Hepatocyte (in vitro differentiated cells): ENCODE measurements at regions not wholly inside any gene's neighbourhood (a gene's known extent, or its start where the extent isn't known, plus 50 kb on each side); places are given as distances from the start of the nearest gene placed in this dataset.

Source experiments
- DNase-seq: peaks from one replicate; pipeline ENCODE4 v3.0.0-alpha.2; 2016; ENCODE audit warnings: low spot score
- H2AFZ ChIP-seq: fragments of 200-600 bp; sonication (generic); 2 replicates; pipeline ENCODE4 v1.6.0; 2016; ENCODE audit warnings: antibody characterized with exemption, mild to moderate bottlenecking
- H3K27ac ChIP-seq: fragments of 200-600 bp; sonication (generic); 2 replicates; pipeline ENCODE4 v1.5.1; 2016; ENCODE audit warnings: mild to moderate bottlenecking
- H3K27me3 ChIP-seq: fragments of 200-600 bp; sonication (generic); 2 replicates; pipeline ENCODE4 v1.6.1; 2016
- H3K36me3 ChIP-seq: fragments of 200-600 bp; sonication (generic); replicated peaks from 2 replicates; pipeline ENCODE4 v1.5.1; 2016; ENCODE audit warnings: low read depth; ENCODE audit not compliant: insufficient read depth
- H3K4me1 ChIP-seq: fragments of 200-600 bp; sonication (generic); 2 replicates; pipeline ENCODE4 v1.5.1; 2016; ENCODE audit warnings: mild to moderate bottlenecking, moderate library complexity; ENCODE audit not compliant: insufficient read depth
- H3K4me2 ChIP-seq: fragments of 200-600 bp; sonication (generic); 2 replicates; pipeline ENCODE4 v1.6.0; 2016
- H3K4me3 ChIP-seq: fragments of 200-600 bp; sonication (generic); 2 replicates; pipeline ENCODE4 v1.5.1; 2016; ENCODE audit warnings: mild to moderate bottlenecking
- H3K79me2 ChIP-seq: fragments of 200-600 bp; sonication (generic); 2 replicates; pipeline ENCODE4 v1.6.0; 2017; ENCODE audit warnings: mild to moderate bottlenecking
- H3K9me2 ChIP-seq: fragments of 200-600 bp; sonication (generic); replicated peaks from 2 replicates; pipeline ENCODE4 v1.6.0; 2017; ENCODE audit warnings: mild to moderate bottlenecking; ENCODE audit not compliant: insufficient read depth
- H3K9me3 ChIP-seq: fragments of 200-600 bp; sonication (generic); 2 replicates; pipeline ENCODE4 v1.5.1; 2016; ENCODE audit warnings: low read depth, mild to moderate bottlenecking
- H4K20me1 ChIP-seq: fragments of 200-600 bp; sonication (generic); 2 replicates; pipeline ENCODE4 v1.6.0; 2016; ENCODE audit warnings: mild to moderate bottlenecking; ENCODE audit not compliant: insufficient read depth, poor library complexity, severe bottlenecking
- EZH2 ChIP-seq: fragments of 200-600 bp; sonication (generic); IDR thresholded peaks from 2 replicates; pipeline ENCODE4 v1.6.1; 2016; ENCODE audit warnings: antibody characterized with exemption, mild to moderate bottlenecking, borderline replicate concordance
- EZH2phosphoT487 ChIP-seq: fragments of 200-600 bp; sonication (generic); IDR thresholded peaks from one replicate; pipeline ENCODE4 v1.6.1; 2018; ENCODE audit warnings: antibody characterized with exemption, mild to moderate bottlenecking, low read depth, moderate library complexity; ENCODE audit not compliant: unreplicated experiment, severe bottlenecking
- WGBS: methylation state at CpG from one replicate; pipeline ENCODE4 v1.1.6; 2016; ENCODE audit warnings: low lambda C conversion rate; ENCODE audit errors: missing lambda C conversion rate; 5-methylcytosine and 5-hydroxymethylcytosine counted together
- TF ChIP-seq, protein P1 (sequence below): fragments of 200-600 bp; sonication (generic); IDR thresholded peaks from 2 replicates; pipeline ENCODE4 v1.5.1; 2016; ENCODE audit warnings: antibody characterized with exemption, mild to moderate bottlenecking; ENCODE audit not compliant: poor library complexity

- Histone ChIP-seq H3K27me3 (no peaks in the 10 kb centered on the region), H3K4me1 (no peaks in the 10 kb centered on the region), H3K27ac (no peak overlapping the region), H4K20me1 (no peaks in the 10 kb centered on the region), H3K79me2 (no peaks in the 10 kb centered on the region), H3K4me2 (no peak overlapping the region), H3K4me3 (no peak overlapping the region), H2AFZ (no peak overlapping the region), H3K9me3 (no peaks in the 10 kb centered on the region), H3K36me3 (no peaks in the 10 kb centered on the region), H3K9me2 (no peaks in the 10 kb centered on the region)
- TF ChIP-seq EZH2 (no peak), EZH2phosphoT487 (no peak)
- TF ChIP-seq, protein P1, sequence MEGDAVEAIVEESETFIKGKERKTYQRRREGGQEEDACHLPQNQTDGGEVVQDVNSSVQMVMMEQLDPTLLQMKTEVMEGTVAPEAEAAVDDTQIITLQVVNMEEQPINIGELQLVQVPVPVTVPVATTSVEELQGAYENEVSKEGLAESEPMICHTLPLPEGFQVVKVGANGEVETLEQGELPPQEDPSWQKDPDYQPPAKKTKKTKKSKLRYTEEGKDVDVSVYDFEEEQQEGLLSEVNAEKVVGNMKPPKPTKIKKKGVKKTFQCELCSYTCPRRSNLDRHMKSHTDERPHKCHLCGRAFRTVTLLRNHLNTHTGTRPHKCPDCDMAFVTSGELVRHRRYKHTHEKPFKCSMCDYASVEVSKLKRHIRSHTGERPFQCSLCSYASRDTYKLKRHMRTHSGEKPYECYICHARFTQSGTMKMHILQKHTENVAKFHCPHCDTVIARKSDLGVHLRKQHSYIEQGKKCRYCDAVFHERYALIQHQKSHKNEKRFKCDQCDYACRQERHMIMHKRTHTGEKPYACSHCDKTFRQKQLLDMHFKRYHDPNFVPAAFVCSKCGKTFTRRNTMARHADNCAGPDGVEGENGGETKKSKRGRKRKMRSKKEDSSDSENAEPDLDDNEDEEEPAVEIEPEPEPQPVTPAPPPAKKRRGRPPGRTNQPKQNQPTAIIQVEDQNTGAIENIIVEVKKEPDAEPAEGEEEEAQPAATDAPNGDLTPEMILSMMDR = no peak
- WGBS = 95% methylated on average over 4 of the region's 4 CpGs
- DNase-seq = no peak
Observed at GRCh38 chr11:25855916-25856315, 476.0 kb upstream of the ANO3 start.

DNA sequence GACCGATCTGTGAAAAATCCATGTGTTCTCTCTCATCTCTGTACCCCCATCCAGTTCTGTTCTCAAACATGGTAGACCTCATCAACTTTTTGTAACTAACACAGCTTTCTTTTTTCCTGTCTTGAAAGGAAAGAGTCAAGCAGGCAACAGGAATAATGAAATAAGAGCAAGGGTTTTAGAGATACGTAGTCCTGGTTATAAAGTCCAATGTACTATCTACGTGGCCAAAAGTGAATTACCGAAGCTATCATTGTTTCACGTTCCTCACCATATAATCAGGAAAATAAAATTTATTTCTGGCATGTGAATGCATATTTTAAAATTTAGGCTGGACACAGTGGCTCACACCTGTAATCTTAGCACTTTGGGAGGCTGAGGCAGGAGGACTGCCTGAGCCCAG is 472.2 kb upstream of the ANO3 start:
- Histone ChIP-seq H3K4me1 (no peaks in the 10 kb centered on the region), H3K27ac (no peak overlapping the region), H3K4me2 (no peak overlapping the region), H3K9me2 (no peaks in the 10 kb centered on the region), H3K9me3 (no peaks in the 10 kb centered on the region), H4K20me1 (no peaks in the 10 kb centered on the region), H3K36me3 (no peaks in the 10 kb centered on the region), H3K27me3 (no peaks in the 10 kb centered on the region), H3K79me2 (no peaks in the 10 kb centered on the region), H3K4me3 (no peak overlapping the region), H2AFZ (no peak overlapping the region)
- no peak for DNase-seq
- 92% methylated on average over 5 of the region's 5 CpGs for WGBS
- no peak for TF ChIP-seq EZH2phosphoT487
- TF ChIP-seq, protein P1 = no peak
- TF ChIP-seq EZH2 = no peak

DNA sequence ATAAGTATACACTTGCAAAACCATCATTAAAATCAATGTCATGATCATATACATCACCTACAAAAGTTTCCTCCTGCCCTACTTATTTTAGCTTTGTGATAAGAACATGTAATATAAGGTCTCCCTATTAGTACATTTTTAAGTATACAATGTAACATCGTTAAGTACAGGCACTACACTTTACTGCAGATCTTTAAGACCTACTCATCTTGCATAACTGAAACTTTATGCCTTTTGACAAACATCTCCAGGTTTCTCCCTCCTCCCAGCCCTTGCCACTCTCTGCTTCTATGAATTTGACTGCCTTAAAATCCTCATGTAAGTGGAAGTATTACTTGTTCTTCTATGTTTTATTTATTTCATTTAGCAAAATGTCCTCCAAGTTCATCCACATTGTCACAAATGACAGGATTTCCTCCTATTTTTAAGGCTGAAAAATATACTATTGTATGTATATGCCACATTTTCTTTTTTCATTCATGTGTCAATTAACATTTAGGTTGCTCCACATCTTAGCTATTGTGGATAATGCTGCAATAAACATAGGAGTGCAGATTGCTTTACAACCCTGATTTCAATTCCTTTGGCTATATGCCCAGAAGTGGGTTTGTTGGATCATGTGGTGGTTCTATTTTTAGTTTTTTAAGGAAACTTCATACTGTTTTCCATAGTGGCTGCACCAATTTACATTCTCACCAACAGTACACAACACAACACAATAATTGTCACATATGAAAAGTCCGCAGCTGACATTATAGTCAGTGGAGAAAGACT is 471.1 kb upstream of the ANO3 start:
- no peak overlapping the region for H3K4me2 ChIP-seq
- peak; percentile 38 for DNase-seq
- H3K4me1 ChIP-seq = no peaks in the 10 kb centered on the region
- H3K36me3 ChIP-seq = no peaks in the 10 kb centered on the region
- no peak overlapping the region for H3K4me3 ChIP-seq
- no peak overlapping the region for H3K27ac ChIP-seq
- TF ChIP-seq, protein P1 = no peak
- TF ChIP-seq EZH2 = no peak
- no peak for TF ChIP-seq EZH2phosphoT487
- H3K9me2 ChIP-seq = no peaks in the 10 kb centered on the region
- H3K79me2 ChIP-seq = no peaks in the 10 kb centered on the region
- no peaks in the 10 kb centered on the region for H3K27me3 ChIP-seq
- H2AFZ ChIP-seq = no peak overlapping the region
- WGBS = 66% methylated on average over 2 of the region's 2 CpGs
- no peaks in the 10 kb centered on the region for H4K20me1 ChIP-seq
- no peaks in the 10 kb centered on the region for H3K9me3 ChIP-seq
